ENCODE measurements at regions not wholly inside any gene's neighbourhood (a gene's known extent, or its start where the extent isn't known, plus 50 kb on each side); places are given as distances from the start of the nearest gene placed in this dataset.
A peak's percentile ranks its signal among the peaks of the same experiment; 100 is the strongest.

- POLR2A ChIA-PET = no interaction called here
- TF ChIP-seq TARDBP (IDR thresholded peaks at IDR 0.05) (no peak), ELF4 (IDR thresholded peaks at IDR 0.05) (no peak), FOXM1 (IDR thresholded peaks at IDR 0.05; ENCODE audit: borderline replicate concordance) (no peak), FOXA1 (IDR thresholded peaks at IDR 0.05) (no peak), SP1 (IDR thresholded peaks at IDR 0.05) (no peak)
- CTCF ChIA-PET = interaction anchor here (0.6 kb wide), 1 partner anchor 275 kb away, joined by 6 read pairs; no protein-coding TSS in a partner anchor
- DNase-seq (ENCODE audit: extremely low spot score) = no peak
Observed at GRCh38 chr18:39748727-39749126, 2183.1 kb upstream of the CELF4 start.

DNA sequence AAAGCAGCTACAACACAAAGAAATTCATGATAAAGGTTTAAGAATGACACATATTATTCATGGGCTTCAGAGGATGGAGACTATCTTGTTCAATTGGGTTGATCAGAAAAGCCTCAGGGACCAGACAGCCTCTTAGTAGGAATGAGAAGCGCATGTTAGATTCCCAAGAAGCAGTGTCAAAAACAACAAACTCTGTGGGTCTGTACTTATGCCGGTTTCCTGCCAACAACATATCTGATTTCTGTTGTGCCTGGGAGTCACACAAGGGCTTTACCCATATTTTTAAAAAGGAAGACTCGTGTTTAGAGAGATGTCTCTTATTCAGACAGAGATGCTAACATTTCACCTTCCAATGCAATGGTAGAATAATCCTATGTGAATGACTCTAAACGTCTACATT is 2180.6 kb upstream of the CELF4 start:
- ChIA-PET CTCF (no interaction called here), POLR2A (no interaction called here)
- no peak for DNase-seq (ENCODE audit: extremely low spot score)
- TF ChIP-seq ELF4 (IDR thresholded peaks at IDR 0.05) = no peak
- no peak for TF ChIP-seq FOXA1 (IDR thresholded peaks at IDR 0.05)
- no peak for TF ChIP-seq BHLHE40 (IDR thresholded peaks at IDR 0.05; ENCODE audit: borderline replicate concordance)
- no peak for TF ChIP-seq L3MBTL2 (conservative IDR thresholded peaks at IDR 0.05)
- TF ChIP-seq CTBP1 (IDR thresholded peaks at IDR 0.05; ENCODE audit: borderline replicate concordance) = no peak
- no peak for TF ChIP-seq LEF1 (IDR thresholded peaks at IDR 0.05; ENCODE audit: borderline replicate concordance)
- no peak for TF ChIP-seq ARNT (IDR thresholded peaks at IDR 0.05)
- no peak for TF ChIP-seq NFRKB (IDR thresholded peaks at IDR 0.05)

DNA sequence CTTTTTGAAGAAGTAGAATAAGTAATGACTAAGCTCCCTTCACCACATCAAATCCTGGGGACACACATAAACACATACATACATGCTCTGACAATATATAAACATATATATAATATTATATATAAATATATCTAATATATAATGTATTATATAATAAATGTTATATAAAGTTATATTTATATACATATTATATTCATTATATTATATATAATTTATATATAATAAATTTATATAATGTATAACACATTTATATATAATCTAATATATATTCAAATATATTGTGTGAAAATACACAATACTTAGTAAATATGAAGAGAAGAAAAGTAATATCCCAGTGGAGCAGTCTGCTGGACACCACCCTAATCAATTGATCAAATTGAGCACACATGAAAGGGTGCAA is 2177.9 kb upstream of the CELF4 start:
- ChIA-PET CTCF (no interaction called here), POLR2A (no interaction called here)
- no peak for DNase-seq (ENCODE audit: extremely low spot score)
- TF ChIP-seq HDGF (IDR thresholded peaks at IDR 0.05; ENCODE audit: borderline replicate concordance) (no peak), FOXK2 (IDR thresholded peaks at IDR 0.05) (no peak), SUZ12 (IDR thresholded peaks at IDR 0.05) (no peak), TARDBP (IDR thresholded peaks at IDR 0.05) (no peak), LEF1 (IDR thresholded peaks at IDR 0.05; ENCODE audit: borderline replicate concordance) (no peak), ELF4 (IDR thresholded peaks at IDR 0.05) (no peak), L3MBTL2 (conservative IDR thresholded peaks at IDR 0.05) (no peak), ARNT (IDR thresholded peaks at IDR 0.05) (no peak), SP1 (IDR thresholded peaks at IDR 0.05) (no peak), FOXM1 (IDR thresholded peaks at IDR 0.05; ENCODE audit: borderline replicate concordance) (no peak), ZNF384 (IDR thresholded peaks at IDR 0.05) (no peak), FOXA1 (IDR thresholded peaks at IDR 0.05) (no peak)
- TF ChIP-seq, protein P1, sequence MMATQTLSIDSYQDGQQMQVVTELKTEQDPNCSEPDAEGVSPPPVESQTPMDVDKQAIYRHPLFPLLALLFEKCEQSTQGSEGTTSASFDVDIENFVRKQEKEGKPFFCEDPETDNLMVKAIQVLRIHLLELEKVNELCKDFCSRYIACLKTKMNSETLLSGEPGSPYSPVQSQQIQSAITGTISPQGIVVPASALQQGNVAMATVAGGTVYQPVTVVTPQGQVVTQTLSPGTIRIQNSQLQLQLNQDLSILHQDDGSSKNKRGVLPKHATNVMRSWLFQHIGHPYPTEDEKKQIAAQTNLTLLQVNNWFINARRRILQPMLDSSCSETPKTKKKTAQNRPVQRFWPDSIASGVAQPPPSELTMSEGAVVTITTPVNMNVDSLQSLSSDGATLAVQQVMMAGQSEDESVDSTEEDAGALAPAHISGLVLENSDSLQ (IDR thresholded peaks at IDR 0.05) = no peak

DNA sequence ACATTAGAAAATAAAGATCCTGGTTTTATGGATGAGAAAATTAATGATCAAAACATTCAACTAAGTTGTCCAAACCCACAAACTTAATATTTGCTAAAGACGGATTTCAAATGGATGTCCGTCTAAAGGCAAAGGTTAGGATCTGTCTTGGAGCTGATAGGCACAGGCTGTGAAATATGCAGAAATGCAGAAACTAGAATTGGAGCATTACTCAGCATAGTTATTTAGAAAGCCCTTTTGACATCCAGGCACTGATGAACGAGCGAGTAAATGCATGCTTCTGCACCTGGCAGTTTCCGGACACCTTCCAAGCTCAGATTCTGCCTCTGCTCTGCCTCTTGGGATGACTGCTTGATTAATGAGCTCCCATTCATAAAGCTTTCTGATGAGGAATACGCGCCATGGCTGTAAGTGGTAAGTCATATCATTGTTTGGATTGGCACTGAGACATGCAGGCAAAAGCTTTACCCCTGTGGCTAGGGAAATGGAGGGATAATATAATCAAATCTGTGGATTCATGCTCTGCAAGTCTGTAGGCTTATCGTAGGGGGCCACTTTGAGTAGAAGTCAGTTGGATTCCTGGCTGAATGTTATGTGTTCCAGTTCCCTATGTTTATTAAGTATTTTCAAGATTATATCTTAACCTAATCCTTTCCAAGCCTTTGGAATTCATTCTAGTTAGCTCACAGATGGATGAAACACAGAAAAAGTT is 2176.3 kb upstream of the CELF4 start:
- TF ChIP-seq HDGF (IDR thresholded peaks at IDR 0.05; ENCODE audit: borderline replicate concordance) (no peak), FOXK2 (IDR thresholded peaks at IDR 0.05) (no peak), LEF1 (IDR thresholded peaks at IDR 0.05; ENCODE audit: borderline replicate concordance) (no peak)
- TF ChIP-seq, protein P1 (IDR thresholded peaks at IDR 0.05) = peak; percentile 82
- peak; percentile 38 for DNase-seq (ENCODE audit: extremely low spot score)
- CTCF ChIA-PET = no interaction called here
- POLR2A ChIA-PET = no interaction called here

DNA sequence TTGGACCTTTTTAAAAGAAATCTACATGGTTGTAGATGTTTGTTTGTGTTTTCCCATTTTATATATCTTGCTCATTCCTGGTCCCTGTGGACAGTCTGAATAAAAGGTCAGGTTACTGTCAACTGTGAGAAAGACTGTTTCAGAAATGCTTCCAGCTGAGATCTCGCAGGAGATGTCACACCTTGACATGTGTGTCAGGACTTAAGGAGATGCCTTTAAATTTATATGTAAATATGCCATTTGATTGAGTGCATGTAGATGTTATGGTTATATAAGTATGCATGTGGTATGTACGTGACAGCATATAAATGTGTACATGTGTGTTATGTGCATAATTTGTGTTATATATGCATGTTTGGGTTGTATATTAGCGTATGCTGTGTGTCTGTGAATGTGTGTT is 2172.3 kb upstream of the CELF4 start:
- TF ChIP-seq, protein P1 (IDR thresholded peaks at IDR 0.05) = no peak
- TF ChIP-seq FOXM1 (IDR thresholded peaks at IDR 0.05; ENCODE audit: borderline replicate concordance) (no peak), TARDBP (IDR thresholded peaks at IDR 0.05) (no peak), HDGF (IDR thresholded peaks at IDR 0.05; ENCODE audit: borderline replicate concordance) (no peak)
- DNase-seq (ENCODE audit: extremely low spot score) = no peak
- ChIA-PET CTCF (no interaction called here), POLR2A (no interaction called here)

DNA sequence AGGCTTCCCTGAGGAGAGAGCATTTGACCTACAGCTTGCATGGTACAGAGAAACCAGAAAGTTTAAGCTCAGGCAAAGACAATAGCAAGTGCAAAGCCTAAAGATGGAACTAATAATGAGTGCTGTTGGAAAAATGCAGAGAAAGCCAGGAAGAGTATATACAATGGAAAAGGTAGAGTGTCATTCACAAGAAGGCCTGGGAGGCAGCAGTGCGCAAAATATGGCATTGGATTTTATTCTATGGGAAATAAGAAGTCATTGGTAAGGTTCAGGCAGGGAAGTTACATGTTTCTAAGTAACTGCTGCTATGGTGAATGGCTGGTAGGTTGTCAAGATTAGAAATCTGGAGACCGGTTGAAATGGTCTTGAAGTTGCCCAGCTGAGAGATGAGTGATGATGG is 2167.3 kb upstream of the CELF4 start:
- POLR2A ChIA-PET = no interaction called here
- peak; percentile 35 for DNase-seq (ENCODE audit: extremely low spot score)
- CTCF ChIA-PET = no interaction called here

More for the DNA sequence above, 2167.3 kb upstream of the CELF4 start:
- TF ChIP-seq L3MBTL2 (conservative IDR thresholded peaks at IDR 0.05) (no peak), ARNT (IDR thresholded peaks at IDR 0.05) (no peak), LEF1 (IDR thresholded peaks at IDR 0.05; ENCODE audit: borderline replicate concordance) (no peak), ZNF384 (IDR thresholded peaks at IDR 0.05) (no peak)
- TF ChIP-seq, protein P1 (IDR thresholded peaks at IDR 0.05) = 0 out of 2 replicates have a peak, but pooled peaks have one; percentile 5

Measured in HEK293T (cell line).